ENCODE measurements at regions not wholly inside any gene's neighbourhood (a gene's known extent, or its start where the extent isn't known, plus 50 kb on each side); places are given as distances from the start of the nearest gene placed in this dataset.

DNA sequence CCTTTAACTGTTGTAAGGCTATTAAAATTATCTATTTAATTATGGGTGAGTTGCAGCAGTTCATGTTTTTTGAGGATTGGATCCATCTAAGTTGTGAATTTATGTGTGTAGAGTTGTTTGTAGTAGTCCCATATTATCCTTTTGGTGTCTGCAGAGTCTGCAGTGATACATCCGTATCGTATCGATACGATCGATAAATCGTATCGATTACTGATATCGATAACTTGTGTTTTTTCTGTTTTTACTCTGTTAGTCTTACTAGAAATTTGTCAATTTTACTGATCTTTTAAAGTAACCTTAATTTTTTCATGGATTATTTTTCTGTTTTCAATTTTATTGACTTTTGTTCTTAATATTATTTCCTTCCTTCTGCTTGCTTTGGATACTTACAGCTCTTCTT, 462.5 kb upstream of the SOX5 start:
- TF ChIP-seq, protein P1, sequence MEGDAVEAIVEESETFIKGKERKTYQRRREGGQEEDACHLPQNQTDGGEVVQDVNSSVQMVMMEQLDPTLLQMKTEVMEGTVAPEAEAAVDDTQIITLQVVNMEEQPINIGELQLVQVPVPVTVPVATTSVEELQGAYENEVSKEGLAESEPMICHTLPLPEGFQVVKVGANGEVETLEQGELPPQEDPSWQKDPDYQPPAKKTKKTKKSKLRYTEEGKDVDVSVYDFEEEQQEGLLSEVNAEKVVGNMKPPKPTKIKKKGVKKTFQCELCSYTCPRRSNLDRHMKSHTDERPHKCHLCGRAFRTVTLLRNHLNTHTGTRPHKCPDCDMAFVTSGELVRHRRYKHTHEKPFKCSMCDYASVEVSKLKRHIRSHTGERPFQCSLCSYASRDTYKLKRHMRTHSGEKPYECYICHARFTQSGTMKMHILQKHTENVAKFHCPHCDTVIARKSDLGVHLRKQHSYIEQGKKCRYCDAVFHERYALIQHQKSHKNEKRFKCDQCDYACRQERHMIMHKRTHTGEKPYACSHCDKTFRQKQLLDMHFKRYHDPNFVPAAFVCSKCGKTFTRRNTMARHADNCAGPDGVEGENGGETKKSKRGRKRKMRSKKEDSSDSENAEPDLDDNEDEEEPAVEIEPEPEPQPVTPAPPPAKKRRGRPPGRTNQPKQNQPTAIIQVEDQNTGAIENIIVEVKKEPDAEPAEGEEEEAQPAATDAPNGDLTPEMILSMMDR (IDR thresholded peaks at IDR 0.05): no peak
- ATAC-seq (ENCODE audit: low FRiP score) (no peak), DNase-seq (ENCODE audit: low spot score) (no peak)

DNA sequence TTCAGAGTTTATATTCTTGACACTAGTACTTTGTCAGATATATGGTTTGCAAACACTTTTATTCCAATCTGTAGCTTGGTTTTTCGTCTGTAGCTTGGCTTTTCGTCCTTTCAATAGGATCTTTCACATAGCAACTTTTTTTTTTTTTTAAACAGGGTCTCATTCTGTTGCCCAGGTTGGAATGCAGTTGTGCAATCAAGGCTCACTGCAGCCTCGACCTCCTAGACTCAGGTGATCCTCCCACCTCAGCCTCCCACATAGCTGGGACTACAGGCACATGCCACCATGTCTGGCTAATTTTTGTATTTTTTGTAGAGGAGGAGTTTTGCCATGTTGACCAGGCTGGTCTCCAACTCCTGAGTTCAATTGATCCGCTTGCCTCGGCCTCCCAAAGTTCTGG, 460.4 kb upstream of the SOX5 start:
- no peak for DNase-seq (ENCODE audit: low spot score)
- ATAC-seq (ENCODE audit: low FRiP score): no peak
- TF ChIP-seq, protein P1 (IDR thresholded peaks at IDR 0.05): no peak

DNA sequence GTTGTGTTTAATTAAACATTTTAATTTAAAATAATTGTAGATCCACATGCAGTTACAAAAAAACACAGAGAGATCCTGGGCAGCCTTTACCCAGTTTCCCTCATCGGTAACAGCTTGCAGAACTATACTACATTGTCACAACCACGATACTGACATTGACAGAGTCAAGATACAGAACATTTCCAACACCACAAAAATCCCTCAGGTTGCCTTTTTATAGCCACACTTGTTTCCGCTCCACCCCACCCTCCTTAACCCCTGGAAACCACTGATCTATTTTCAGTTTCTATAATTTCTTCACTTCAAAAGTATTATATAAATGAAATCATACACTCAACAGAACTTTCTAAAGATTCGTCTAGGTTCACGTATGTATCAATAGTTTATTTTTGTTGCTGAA, 458.8 kb upstream of the SOX5 start:
- TF ChIP-seq, protein P1 (IDR thresholded peaks at IDR 0.05): no peak
- no peak for ATAC-seq (ENCODE audit: low FRiP score)

DNA sequence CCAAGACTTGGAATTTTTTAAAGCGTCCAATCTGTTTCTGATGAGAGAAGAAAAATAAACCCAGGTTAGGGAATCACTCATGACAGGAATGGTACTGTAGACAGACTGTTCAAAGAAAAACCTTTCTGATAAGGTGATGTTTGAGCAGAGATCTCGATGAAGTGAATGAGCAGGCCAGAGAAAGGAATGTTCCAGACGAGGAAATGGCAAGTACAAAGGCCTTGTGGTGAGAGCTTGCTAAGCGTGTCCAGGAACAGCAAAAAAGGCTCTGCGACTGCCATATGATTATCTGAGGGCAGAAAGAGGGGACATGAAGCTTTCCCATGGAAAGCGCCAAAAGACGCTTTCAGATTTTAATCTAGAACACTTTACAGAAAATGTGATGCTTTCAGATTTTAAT, 458.4 kb upstream of the SOX5 start:
- TF ChIP-seq, protein P1 (IDR thresholded peaks at IDR 0.05): no peak
- DNase-seq (ENCODE audit: low spot score): no peak
- ATAC-seq (ENCODE audit: low FRiP score): no peak

More for the DNA sequence above, 458.8 kb upstream of the SOX5 start:
- DNase-seq (ENCODE audit: low spot score): no peak

DNA sequence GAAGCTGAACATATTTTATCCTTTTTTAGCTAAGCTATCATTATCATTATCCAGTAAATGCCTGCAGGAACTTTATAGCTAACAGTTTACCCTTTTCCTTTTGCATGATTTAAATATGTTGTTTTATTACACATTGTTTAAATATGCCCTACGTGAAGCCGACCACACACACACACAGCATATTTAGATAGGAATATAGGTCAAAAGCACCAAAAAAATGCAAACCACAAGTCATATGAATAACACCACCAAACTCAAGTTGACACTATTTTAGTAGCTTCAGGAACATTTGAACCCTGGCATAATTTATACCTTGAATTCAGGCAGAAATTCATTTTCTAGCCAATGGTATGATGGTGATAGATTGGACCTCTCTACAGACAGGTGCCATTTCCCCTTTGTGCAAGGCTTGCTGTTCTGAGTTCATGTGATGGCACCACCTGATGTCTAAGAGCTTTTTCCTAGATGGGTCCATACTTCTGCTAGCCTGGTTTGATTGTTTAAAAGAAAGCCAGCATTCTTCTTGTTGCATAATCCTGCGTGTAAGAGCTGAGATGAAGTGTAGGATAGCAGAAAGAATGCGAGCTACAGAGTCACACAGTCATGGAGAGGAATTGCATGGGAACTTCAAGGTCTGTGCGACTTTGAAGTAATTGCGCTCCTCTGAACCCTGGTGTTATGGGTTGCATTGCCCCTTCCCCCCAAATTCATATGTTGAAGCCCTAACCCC, 454.8 kb upstream of the SOX5 start:
- TF ChIP-seq, protein P1 (IDR thresholded peaks at IDR 0.05): no peak
- ATAC-seq (ENCODE audit: low FRiP score) (no peak), DNase-seq (ENCODE audit: low spot score) (no peak)

DNA sequence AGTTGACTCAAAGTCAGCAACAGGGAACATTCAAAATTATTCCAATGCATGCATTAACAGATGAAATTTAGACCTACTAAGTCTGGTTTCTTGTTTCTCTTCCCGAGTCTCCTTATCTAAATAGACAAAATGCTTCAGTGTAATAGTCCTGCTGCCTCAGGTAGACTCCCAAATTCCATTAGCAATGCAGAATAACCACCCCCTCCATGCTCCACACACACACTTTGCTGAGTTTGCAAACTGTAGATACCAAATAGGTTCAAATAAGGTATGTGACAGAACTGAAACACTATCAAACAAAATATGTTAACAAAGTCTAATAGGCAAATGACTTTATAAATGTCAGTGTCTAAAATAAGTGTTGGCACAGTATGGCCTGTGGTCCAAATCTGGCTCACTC, 451.1 kb upstream of the SOX5 start:
- ATAC-seq (ENCODE audit: low FRiP score): no peak
- TF ChIP-seq, protein P1 (IDR thresholded peaks at IDR 0.05): no peak
- no peak for DNase-seq (ENCODE audit: low spot score)

DNA sequence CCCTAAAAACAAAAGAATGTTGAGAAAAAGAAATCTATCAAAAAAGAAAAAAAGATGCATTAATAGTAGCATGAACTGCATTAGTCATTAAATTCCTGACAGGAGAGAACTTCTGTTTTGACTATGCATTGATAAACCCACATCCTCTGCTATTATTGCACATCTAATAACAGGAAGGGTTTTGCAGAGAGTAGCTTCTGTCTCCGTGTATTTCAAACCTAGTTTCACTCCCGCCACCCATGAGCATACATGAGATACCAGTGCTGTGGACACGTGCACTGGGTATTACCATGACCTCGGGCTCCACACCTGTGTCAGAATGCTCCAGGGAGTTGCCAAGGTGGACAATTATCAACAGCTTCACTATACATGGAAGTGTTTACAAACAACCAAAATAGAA, 449.1 kb upstream of the SOX5 start:
- no peak for ATAC-seq (ENCODE audit: low FRiP score)
- TF ChIP-seq, protein P1 (IDR thresholded peaks at IDR 0.05): no peak

More for the DNA sequence above, 449.1 kb upstream of the SOX5 start:
- no peak for DNase-seq (ENCODE audit: low spot score)

Data from omental fat pad (tissue), 3 donors.